AG09319 (cell line): ENCODE measurements at regions not wholly inside any gene's neighbourhood (a gene's known extent, or its start where the extent isn't known, plus 50 kb on each side); places are given as distances from the start of the nearest gene placed in this dataset.
"Not testable (repeated sequence)": the region's sequence is repeated elsewhere in the genome, so short reads cannot be mapped to it uniquely, and the experiment has no call there.

Experiments
- DNase-seq: peaks from one replicate; pipeline ENCODE4 v3.0.0-alpha.2; 2010; ENCODE audit warnings: low read depth; ENCODE audit errors: extremely low read depth
- CTCF ChIP-seq: IDR thresholded peaks from 2 replicates; pipeline ENCODE4 v1.5.1; 2011; ENCODE audit warnings: low read depth, mild to moderate bottlenecking, inconsistent platforms, low read length, moderate library complexity

- DNase-seq = no peak
- no peak for TF ChIP-seq CTCF
Measured at GRCh38 chr20:16810216-16810615, 62.1 kb downstream of the OTOR start.

GRCh38 chr20:16816192-16816591 is 68.0 kb downstream of the OTOR start:
- no peak for TF ChIP-seq CTCF
- no peak for DNase-seq

- no peak for DNase-seq
- no peak for TF ChIP-seq CTCF
Measured at GRCh38 chr20:16819483-16819882, 71.3 kb downstream of the OTOR start.

GRCh38 chr20:16821211-16822089 is 73.3 kb downstream of the OTOR start:
- TF ChIP-seq CTCF = peak; percentile 88
- DNase-seq = no peak

- TF ChIP-seq CTCF = no peak
- DNase-seq = no peak
Measured at GRCh38 chr20:16824664-16825063, 76.5 kb downstream of the OTOR start.

GRCh38 chr20:16828666-16829305 is 80.6 kb downstream of the OTOR start:
- no peak for DNase-seq
- TF ChIP-seq CTCF = no peak

- not testable (repeated sequence) for DNase-seq
Measured at GRCh38 chr20:16835690-16836089, 87.5 kb downstream of the OTOR start.
